H9 (cell line): ENCODE measurements at regions not wholly inside any gene's neighbourhood (a gene's known extent, or its start where the extent isn't known, plus 50 kb on each side); places are given as distances from the start of the nearest gene placed in this dataset.

Experiments
- DNase-seq: peaks from one replicate; pipeline ENCODE4 v3.0.0-alpha.2; 2017
- H2AFZ ChIP-seq: one replicate; pipeline ENCODE4 v1.6.1; 2013; ENCODE audit warnings: mild to moderate bottlenecking, low read length, control low read depth, moderate library complexity
- H2AK5ac ChIP-seq: 2 replicates; pipeline ENCODE4 v1.6.1; 2013; ENCODE audit warnings: low read length, control low read depth, mixed read lengths; ENCODE audit not compliant: insufficient read length
- H2BK120ac ChIP-seq: one replicate; pipeline ENCODE4 v1.6.1; 2013; ENCODE audit warnings: low read depth, mild to moderate bottlenecking, low read length, control low read depth, inconsistent platforms; ENCODE audit not compliant: poor library complexity, severe bottlenecking
- H2BK12ac ChIP-seq: 2 replicates; pipeline ENCODE4 v1.6.1; 2013; ENCODE audit warnings: low read length, control low read depth, mixed read lengths, low read depth; ENCODE audit not compliant: insufficient read length
- H2BK15ac ChIP-seq: 2 replicates; pipeline ENCODE4 v1.6.1; 2013; ENCODE audit warnings: low read depth, low read length, control low read depth
- H2BK20ac ChIP-seq: one replicate; pipeline ENCODE4 v1.6.1; 2013; ENCODE audit warnings: low read depth, mild to moderate bottlenecking, low read length, control low read depth, inconsistent platforms; ENCODE audit not compliant: poor library complexity, severe bottlenecking
- H2BK5ac ChIP-seq: 2 replicates; pipeline ENCODE4 v1.6.1; 2013; ENCODE audit warnings: low read length, control low read depth, mixed read lengths; ENCODE audit not compliant: insufficient read length
- H3K14ac ChIP-seq: 2 replicates; pipeline ENCODE4 v1.6.1; 2013; ENCODE audit warnings: low read length, control low read depth; ENCODE audit not compliant: insufficient read depth
- H3K18ac ChIP-seq: 2 replicates; pipeline ENCODE4 v1.6.1; 2013; ENCODE audit warnings: low read depth, mild to moderate bottlenecking, mixed read lengths, low read length, control low read depth; ENCODE audit not compliant: insufficient read length
- H3K23ac ChIP-seq: 2 replicates; pipeline ENCODE4 v1.6.1; 2013; ENCODE audit warnings: low read length, control low read depth, mixed read lengths, low read depth; ENCODE audit not compliant: insufficient read length
- H3K23me2 ChIP-seq: 2 replicates; pipeline ENCODE4 v1.6.1; 2013; ENCODE audit warnings: low read depth, mild to moderate bottlenecking, mixed read lengths, low read length, control low read depth; ENCODE audit not compliant: insufficient read length, poor library complexity, severe bottlenecking
- H3K27ac ChIP-seq: 2 replicates; pipeline ENCODE4 v1.5.1; 2013; ENCODE audit warnings: low read length, control low read depth, mixed read lengths, low read depth; ENCODE audit not compliant: insufficient read length
- H3K27me3 ChIP-seq: 2 replicates; pipeline ENCODE4 v1.6.1; 2013; ENCODE audit warnings: low read length, control low read depth, inconsistent platforms; ENCODE audit not compliant: insufficient read depth
- H3K4ac ChIP-seq: 2 replicates; pipeline ENCODE4 v1.6.1; 2013; ENCODE audit warnings: low read depth, mild to moderate bottlenecking, control low read depth, inconsistent platforms, low read length, moderate library complexity
- H3K4me1 ChIP-seq: 2 replicates; pipeline ENCODE4 v1.6.1; 2013; ENCODE audit warnings: low read length, control low read depth, inconsistent platforms; ENCODE audit not compliant: insufficient read depth
- H3K4me2 ChIP-seq: 2 replicates; pipeline ENCODE4 v1.6.1; 2013; ENCODE audit warnings: low read length, control low read depth, mixed read lengths; ENCODE audit not compliant: insufficient read length, insufficient read depth
- H3K56ac ChIP-seq: 2 replicates; pipeline ENCODE4 v1.6.1; 2013; ENCODE audit warnings: low read depth, mild to moderate bottlenecking, mixed read lengths, low read length, control low read depth; ENCODE audit not compliant: insufficient read length
- H3K79me1 ChIP-seq: 2 replicates; pipeline ENCODE4 v1.6.1; 2013; ENCODE audit warnings: low read depth, mild to moderate bottlenecking, moderate library complexity, low read length, control low read depth, inconsistent platforms; ENCODE audit not compliant: insufficient read depth, poor library complexity, severe bottlenecking
- H3K79me2 ChIP-seq: 2 replicates; pipeline ENCODE4 v1.6.1; 2013; ENCODE audit warnings: low read length, control low read depth, inconsistent platforms; ENCODE audit not compliant: insufficient read depth
- H3K9ac ChIP-seq: 2 replicates; pipeline ENCODE4 v1.6.1; 2013; ENCODE audit warnings: low read length, control low read depth, mixed read lengths; ENCODE audit not compliant: insufficient read length; ENCODE audit errors: extremely low read depth
- H3K9me3 ChIP-seq: one replicate; pipeline ENCODE4 v1.6.1; 2013; ENCODE audit warnings: low read depth, low read length, inconsistent platforms; ENCODE audit not compliant: control insufficient read depth
- H3T11ph ChIP-seq: one replicate; pipeline ENCODE4 v1.6.1; 2013; ENCODE audit warnings: mild to moderate bottlenecking, low read length, control low read depth, inconsistent platforms
- H4K20me1 ChIP-seq: one replicate; pipeline ENCODE4 v1.6.1; 2013; ENCODE audit not compliant: control insufficient read depth, insufficient read length, insufficient read depth
- H4K5ac ChIP-seq: 2 replicates; pipeline ENCODE4 v1.6.1; 2013; ENCODE audit warnings: low read depth, mild to moderate bottlenecking, mixed read lengths, low read length, control low read depth; ENCODE audit not compliant: insufficient read length
- H4K8ac ChIP-seq: replicated peaks from 2 replicates; pipeline ENCODE4 v1.6.1; 2013; ENCODE audit warnings: low read length, control low read depth, mixed read lengths, low read depth; ENCODE audit not compliant: insufficient read length
- H4K91ac ChIP-seq: 2 replicates; pipeline ENCODE4 v1.6.1; 2013; ENCODE audit warnings: low read depth, mild to moderate bottlenecking, moderate library complexity, mixed read lengths, low read length, control low read depth; ENCODE audit not compliant: insufficient read length
- H3K27ac Mint-ChIP-seq, 3 experiments: 2 replicates in 2 of 3; 3 replicates in 1 of 3; pipeline ENCODE4 v1.8.0; 2020 to 2021; ENCODE audit warnings: mixed read lengths in 3 of 3, mild to moderate bottlenecking in 1 of 3, moderate library complexity in 1 of 3
- H3K27me3 Mint-ChIP-seq: 2 replicates; pipeline ENCODE4 v1.8.0; 2021; ENCODE audit warnings: low read depth, mild to moderate bottlenecking, moderate library complexity, mixed read lengths
- H3K36me3 Mint-ChIP-seq, 3 experiments: 2 replicates in 2 of 3; 3 replicates in 1 of 3; pipeline ENCODE4 v1.8.0; 2020 to 2021; ENCODE audit warnings: low read depth in 3 of 3, mixed read lengths in 3 of 3; ENCODE audit not compliant: insufficient read depth in 1 of 3
- H3K4me1 Mint-ChIP-seq, 2 experiments: 2 replicates each; pipeline ENCODE4 v1.8.0; 2020; ENCODE audit warnings: mixed read lengths in 2 of 2
- H3K4me3 Mint-ChIP-seq, 2 experiments: 2 replicates in 1 of 2; 3 replicates in 1 of 2; pipeline ENCODE4 v1.8.0; 2020 to 2021; ENCODE audit warnings: mild to moderate bottlenecking in 2 of 2, mixed read lengths in 2 of 2, moderate library complexity in 1 of 2
- H3K9me3 Mint-ChIP-seq, 2 experiments: 2 replicates in 1 of 2; 3 replicates in 1 of 2; pipeline ENCODE4 v1.8.0; 2020; ENCODE audit warnings: mild to moderate bottlenecking in 2 of 2, mixed read lengths in 2 of 2, moderate library complexity in 1 of 2
- CTCF ChIP-seq: fragments of 200-600 bp; sonication (generic); conservative IDR thresholded peaks from 3 replicates; pipeline ENCODE4 v1.8.0; 2021; ENCODE audit warnings: antibody characterized with exemption, mild to moderate bottlenecking
- WGBS: extraction: QIAGEN DNeasy Blood & Tissue Kit; methylation state at CpG from one replicate; pipeline ENCODE4 v1.1.7; 2013; ENCODE audit warnings: missing lambda C conversion rate, low lambda C conversion rate, mixed read lengths; ENCODE audit not compliant: insufficient read length; ENCODE audit errors: extremely low coverage; 5-methylcytosine and 5-hydroxymethylcytosine counted together

GRCh38 chr4:180106997-180107396 lies 2136.2 kb upstream of the TENM3 start:
- no peak overlapping the region for H2AFZ ChIP-seq
- H3K18ac ChIP-seq = no peak overlapping the region
- no peak overlapping the region for H2BK5ac ChIP-seq
- no peak for DNase-seq
- H3K4me1 ChIP-seq = no peaks in the 10 kb centered on the region
- H3K56ac ChIP-seq = no peak overlapping the region
- H3K4me3 Mint-ChIP-seq = no peak overlapping the region
- no peaks in the 10 kb centered on the region for H3K9me3 Mint-ChIP-seq
- H3K4ac ChIP-seq = no peak overlapping the region
- H3K9me3 ChIP-seq = no peaks in the 10 kb centered on the region
- H3K27me3 ChIP-seq = no peaks in the 10 kb centered on the region
- no peak for TF ChIP-seq CTCF
- H3K27me3 Mint-ChIP-seq = peaks cover under 1% of the 10 kb centered on the region; the same call in 1 of the 2 replicates
- no peak overlapping the region for H3K9ac ChIP-seq
- no peak overlapping the region for H2BK12ac ChIP-seq
- no peaks in the 10 kb centered on the region for H3K36me3 Mint-ChIP-seq
- no peaks in the 10 kb centered on the region for H3K79me2 ChIP-seq
- no peaks in the 10 kb centered on the region for H4K20me1 ChIP-seq
- H4K8ac ChIP-seq = no peak overlapping the region
- H3K23me2 ChIP-seq = no peaks in the 10 kb centered on the region
- H2BK20ac ChIP-seq = no peak overlapping the region
- WGBS = no CpG with 5 or more reads among the region's 6 CpGs
- H3K14ac ChIP-seq = no peak overlapping the region
- H3K4me1 Mint-ChIP-seq = no peaks in the 10 kb centered on the region
- no peak overlapping the region for H4K5ac ChIP-seq
- H3K79me1 ChIP-seq = no peaks in the 10 kb centered on the region
- no peak overlapping the region for H2BK120ac ChIP-seq
- no peak overlapping the region for H2BK15ac ChIP-seq
- no peak overlapping the region for H3K27ac Mint-ChIP-seq
- no peak overlapping the region for H2AK5ac ChIP-seq
- H3K23ac ChIP-seq = no peak overlapping the region
- H3T11ph ChIP-seq = no peak overlapping the region
- no peak overlapping the region for H3K4me2 ChIP-seq
- H3K27ac ChIP-seq = no peak overlapping the region
- no peak overlapping the region for H4K91ac ChIP-seq
